GM19328 (cell line): ENCODE measurements at regions not wholly inside any gene's neighbourhood (a gene's known extent, or its start where the extent isn't known, plus 50 kb on each side); places are given as distances from the start of the nearest gene placed in this dataset.
"Not testable (repeated sequence)": the region's sequence is repeated elsewhere in the genome, so short reads cannot be mapped to it uniquely, and the experiment has no call there.

Source experiments
- ATAC-seq: cut with Tn5 transposase; IDR thresholded peaks from one replicate; pipeline ENCODE4 v1.9.1; 2021; ENCODE audit warnings: mild to moderate bottlenecking, moderate library complexity; ENCODE audit not compliant: unreplicated experiment

- no peak for ATAC-seq
These were observed 458.2 kb upstream of the NPVF start for GRCh38 chr7:25686493-25686892.

GRCh38 chr7:25694211-25694610 is 457.8 kb upstream of the NFE2L3 start:
- ATAC-seq: no peak

- no peak for ATAC-seq
These were observed 457.3 kb upstream of the NFE2L3 start for GRCh38 chr7:25694699-25695098.

GRCh38 chr7:25696571-25696970 is 455.4 kb upstream of the NFE2L3 start:
- no peak for ATAC-seq

GRCh38 chr7:25698451-25699113 is 453.4 kb upstream of the NFE2L3 start:
- no peak for ATAC-seq

- not testable (repeated sequence) for ATAC-seq
These were observed 451.9 kb upstream of the NFE2L3 start for GRCh38 chr7:25700141-25700540.

- ATAC-seq: no peak
These were observed 447.6 kb upstream of the NFE2L3 start for GRCh38 chr7:25704413-25704812.

- ATAC-seq: no peak
These were observed 445.2 kb upstream of the NFE2L3 start for GRCh38 chr7:25706764-25707163.

GRCh38 chr7:25707768-25708620 is 444.0 kb upstream of the NFE2L3 start:
- ATAC-seq: no peak

GRCh38 chr7:25710959-25711358 is 441.0 kb upstream of the NFE2L3 start:
- no peak for ATAC-seq

GRCh38 chr7:25711940-25712339 is 440.1 kb upstream of the NFE2L3 start:
- no peak for ATAC-seq

- no peak for ATAC-seq
These were observed 439.5 kb upstream of the NFE2L3 start for GRCh38 chr7:25712500-25712899.

GRCh38 chr7:25714013-25714412 is 438.0 kb upstream of the NFE2L3 start:
- no peak for ATAC-seq

GRCh38 chr7:25716421-25716820 is 435.6 kb upstream of the NFE2L3 start:
- no peak for ATAC-seq

GRCh38 chr7:25718596-25718995 is 433.4 kb upstream of the NFE2L3 start:
- ATAC-seq: no peak

GRCh38 chr7:25719190-25719896 is 432.7 kb upstream of the NFE2L3 start:
- no peak for ATAC-seq

- no peak for ATAC-seq
These were observed 431.6 kb upstream of the NFE2L3 start for GRCh38 chr7:25720427-25720826.

- no peak for ATAC-seq
These were observed 429.1 kb upstream of the NFE2L3 start for GRCh38 chr7:25722856-25723255.

GRCh38 chr7:25725451-25725850 is 426.5 kb upstream of the NFE2L3 start:
- ATAC-seq: no peak

GRCh38 chr7:25726170-25726780 is 425.7 kb upstream of the NFE2L3 start:
- ATAC-seq: no peak

GRCh38 chr7:25726781-25727311 is 425.2 kb upstream of the NFE2L3 start:
- ATAC-seq: no peak
